A673 (cell line): ENCODE measurements at regions not wholly inside any gene's neighbourhood (a gene's known extent, or its start where the extent isn't known, plus 50 kb on each side); places are given as distances from the start of the nearest gene placed in this dataset.

Experiments used
- BruUV-seq: library from RNA; stranded (reverse); fragments of 400-500 nt; replicated peaks from 2 replicates; lab custom pipeline; 2021; lab: Mats Ljungman, UMichigan
- CTCF ChIA-PET: fragments of 300-600 bp; sonication (Branson Sonifier 250); formaldehyde crosslinking; loops from one replicate; lab custom pipeline; 2022; ENCODE audit warnings: antibody characterized with exemption; lab: Charles Lee
- POLR2A ChIA-PET: fragments of 300-600 bp; sonication (Branson Sonifier 250); formaldehyde crosslinking; loops from one replicate; lab custom pipeline; 2022; ENCODE audit warnings: antibody characterized with exemption; ENCODE audit not compliant: low non-redundant PET; lab: Charles Lee
- DNase-seq: peaks from one replicate; pipeline ENCODE4 v3.0.0-alpha.2; 2015; ENCODE audit warnings: low spot score
- H3K27ac ChIP-seq: fragments of 200-600 bp; sonication (generic); 2 replicates; pipeline ENCODE4 v1.5.1; 2016; ENCODE audit warnings: mixed run types, low read depth, mild to moderate bottlenecking, mixed read lengths, antibody characterized with exemption, low read length; ENCODE audit not compliant: poor library complexity, severe bottlenecking
- H3K27me3 ChIP-seq: fragments of 200-600 bp; sonication (generic); replicated peaks from 2 replicates; pipeline ENCODE4 v1.6.1; 2017; ENCODE audit warnings: mixed run types, low read depth, mild to moderate bottlenecking, mixed read lengths, antibody characterized with exemption, low read length; ENCODE audit not compliant: insufficient read depth, poor library complexity
- H3K36me3 ChIP-seq: fragments of 200-600 bp; sonication (generic); 2 replicates; pipeline ENCODE4 v1.6.1; 2016; ENCODE audit warnings: mixed run types, mild to moderate bottlenecking, mixed read lengths, antibody characterized with exemption, low read length; ENCODE audit not compliant: insufficient read depth, poor library complexity, severe bottlenecking
- H3K4me1 ChIP-seq: fragments of 200-600 bp; sonication (generic); 2 replicates; pipeline ENCODE4 v1.6.1; 2017; ENCODE audit warnings: mixed run types, mild to moderate bottlenecking, mixed read lengths, antibody characterized with exemption, low read length; ENCODE audit not compliant: insufficient read depth, poor library complexity, severe bottlenecking
- H3K4me3 ChIP-seq: fragments of 200-600 bp; sonication (generic); 2 replicates; pipeline ENCODE4 v1.5.1; 2016; ENCODE audit warnings: low read depth, mixed run types, mild to moderate bottlenecking, mixed read lengths, low read length; ENCODE audit not compliant: poor library complexity, severe bottlenecking
- H3K9me3 ChIP-seq: fragments of 200-600 bp; sonication (generic); 2 replicates; pipeline ENCODE4 v1.6.1; 2016; ENCODE audit warnings: mixed run types, low read depth, mild to moderate bottlenecking, mixed read lengths, antibody characterized with exemption, low read length; ENCODE audit not compliant: poor library complexity, severe bottlenecking
- CTCF ChIP-seq: fragments of 300-800, 200-600 bp; sonication (generic); conservative IDR thresholded peaks from 2 replicates; pipeline ENCODE4 v1.5.1; 2017; ENCODE audit warnings: low read depth, mild to moderate bottlenecking, antibody characterized with exemption, low read length, moderate library complexity, mixed read lengths
- EZH2 ChIP-seq: fragments of 200-600 bp; sonication (generic); IDR thresholded peaks from 2 replicates; pipeline ENCODE4 v1.6.1; 2017; ENCODE audit warnings: borderline replicate concordance, low read depth, mild to moderate bottlenecking, mixed read lengths, antibody characterized with exemption, low read length; ENCODE audit not compliant: poor library complexity, severe bottlenecking
- intact Hi-C: fragments of 100-400 bp; cut with micrococcal nuclease; formaldehyde crosslinking; loops from one replicate; pipeline ENCODE4 v1.10.0; 2022; ENCODE audit not compliant: unreplicated experiment

GRCh38 chr20:19807946-19808330 is 49.9 kb downstream of the RIN2 start:
- peaks cover 40% of the 10 kb centered on the region for H3K4me1 ChIP-seq
- no peaks in the 10 kb centered on the region for H3K36me3 ChIP-seq
- DNase-seq, result no peak
- TF ChIP-seq CTCF (no peak), EZH2 (no peak)
- no peaks in the 10 kb centered on the region for H3K27me3 ChIP-seq
- no peak overlapping the region for H3K27ac ChIP-seq
- ChIA-PET CTCF (no interaction called here), POLR2A (no interaction called here)
- BruUV-seq, result no TSS peak
- no peak overlapping the region for H3K4me3 ChIP-seq
- H3K9me3 ChIP-seq, result no peaks in the 10 kb centered on the region
- intact Hi-C loops, result no loop called here

GRCh38 chr20:19808498-19808897 is 50.4 kb downstream of the RIN2 start:
- H3K27me3 ChIP-seq, result no peaks in the 10 kb centered on the region
- BruUV-seq, result no TSS peak
- no peak for DNase-seq
- peaks cover 45% of the 10 kb centered on the region for H3K4me1 ChIP-seq
- H3K4me3 ChIP-seq, result no peak overlapping the region
- TF ChIP-seq EZH2, result no peak
- no peak for TF ChIP-seq CTCF
- ChIA-PET CTCF (no interaction called here), POLR2A (no interaction called here)
- intact Hi-C loops, result no loop called here
- no peaks in the 10 kb centered on the region for H3K36me3 ChIP-seq
- no peak overlapping the region for H3K27ac ChIP-seq
- no peaks in the 10 kb centered on the region for H3K9me3 ChIP-seq

GRCh38 chr20:19809505-19809904 is 51.4 kb downstream of the RIN2 start:
- intact Hi-C loops, result no loop called here
- no peak overlapping the region for H3K4me3 ChIP-seq
- H3K4me1 ChIP-seq, result peaks cover 54% of the 10 kb centered on the region
- no TSS peak for BruUV-seq
- H3K27me3 ChIP-seq, result no peaks in the 10 kb centered on the region
- no peaks in the 10 kb centered on the region for H3K9me3 ChIP-seq
- H3K27ac ChIP-seq, result no peak overlapping the region
- H3K36me3 ChIP-seq, result no peaks in the 10 kb centered on the region
- TF ChIP-seq CTCF (no peak), EZH2 (no peak)
- peak; percentile 64 for DNase-seq
- ChIA-PET CTCF (no interaction called here), POLR2A (no interaction called here)
